Right cardiac atrium (tissue), 5 donors: ENCODE measurements at regions not wholly inside any gene's neighbourhood (a gene's known extent, or its start where the extent isn't known, plus 50 kb on each side); places are given as distances from the start of the nearest gene placed in this dataset.
A peak's percentile ranks its signal among the peaks of the same experiment; 100 is the strongest.
"Not testable (repeated sequence)": the region's sequence is repeated elsewhere in the genome, so short reads cannot be mapped to it uniquely, and the experiment has no call there.

Experiments used
- ATAC-seq, 2 donors: fragments of 200-7000 bp; cut with Tn5 transposase; one replicate each; pipeline versions ENCODE4 v1.8.0 to v1.9.1; 2020; ENCODE audit warnings: moderate library complexity in 2 of 2, mild to moderate bottlenecking in 1 of 2
- DNase-seq, 3 donors: peaks; one replicate each; pipeline ENCODE4 v3.0.0-alpha.2; 2020
- H3K27ac ChIP-seq: one replicate; pipeline ENCODE4 v1.5.1; 2013; ENCODE audit warnings: mild to moderate bottlenecking, low read length, control low read depth, moderate library complexity
- H3K27me3 ChIP-seq: one replicate; pipeline ENCODE4 v1.6.1; 2013; ENCODE audit not compliant: control insufficient read depth, insufficient read depth
- H3K4me1 ChIP-seq: one replicate; pipeline ENCODE4 v1.6.1; 2013; ENCODE audit warnings: low read length; ENCODE audit not compliant: control insufficient read depth, insufficient read depth
- H3K4me3 ChIP-seq: one replicate; pipeline ENCODE4 v1.5.1; 2013; ENCODE audit warnings: low read length, control low read depth
- H3K9me3 ChIP-seq: one replicate; pipeline ENCODE4 v1.6.1; 2013; ENCODE audit warnings: low read length; ENCODE audit not compliant: control insufficient read depth
- WGBS: extraction: QIAGEN DNeasy Blood & Tissue Kit; methylation state at CpG from one replicate; pipeline ENCODE4 v1.1.7; 2013; 5-methylcytosine and 5-hydroxymethylcytosine counted together
- intact Hi-C, 4 donors: fragments of 100-400 bp; cut with DNase I; formaldehyde crosslinking; loops; one replicate each; pipeline versions ENCODE4 v1.11.0 to v1.14.0; 2022 to 2023
- donor health status: healthy with polysubstance abuse.
- donor health status: DM: no; HTN: yes; CAD: no.
- donor health status: DM: no; HTN: no; CAD: no.
- donor health status: DM: no; HTN: yes; CAD: no; lungs with severe emphysema.
- donor health status: DM: yes; HTN: yes; CAD: no.

DNA sequence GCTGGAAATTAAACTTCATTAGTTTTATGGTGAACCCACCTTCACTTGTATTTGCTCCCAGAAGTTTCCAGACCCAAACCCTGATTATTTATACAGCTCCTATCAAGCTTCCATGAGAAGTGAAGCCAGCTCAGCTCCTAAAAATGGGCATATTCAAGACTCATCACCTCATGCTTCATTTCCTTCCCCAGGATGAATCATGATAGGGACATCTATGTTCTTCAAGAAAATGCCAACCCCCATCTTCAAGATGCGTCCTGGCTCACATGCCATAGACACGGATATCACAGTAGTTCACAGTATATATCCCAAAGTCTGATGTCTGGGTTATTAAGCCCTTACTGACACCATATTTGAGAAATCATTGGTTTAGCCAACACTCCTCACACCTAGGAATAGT lies 217.6 kb downstream of the NPR3 start:
- Histone ChIP-seq H3K4me1 (no peaks in the 10 kb centered on the region), H3K27ac (no peak overlapping the region), H3K4me3 (no peak overlapping the region), H3K9me3 (no peaks in the 10 kb centered on the region), H3K27me3 (no peaks in the 10 kb centered on the region)
- intact Hi-C loops, result no loop called here
- ATAC-seq, result no peak
- WGBS, result 97% methylated on average over 2 of the region's 2 CpGs
- DNase-seq, result no peak

- H3K27me3 ChIP-seq, intact Hi-C loops, ATAC-seq, H3K27ac ChIP-seq, H3K4me1 ChIP-seq, H3K4me3 ChIP-seq, DNase-seq, H3K9me3 ChIP-seq: not testable (repeated sequence)
- WGBS, result 86% methylated on average over 1 of the region's 1 CpG
Measured at GRCh38 chr5:32931438-32931837, 220.3 kb downstream of the NPR3 start.

DNA sequence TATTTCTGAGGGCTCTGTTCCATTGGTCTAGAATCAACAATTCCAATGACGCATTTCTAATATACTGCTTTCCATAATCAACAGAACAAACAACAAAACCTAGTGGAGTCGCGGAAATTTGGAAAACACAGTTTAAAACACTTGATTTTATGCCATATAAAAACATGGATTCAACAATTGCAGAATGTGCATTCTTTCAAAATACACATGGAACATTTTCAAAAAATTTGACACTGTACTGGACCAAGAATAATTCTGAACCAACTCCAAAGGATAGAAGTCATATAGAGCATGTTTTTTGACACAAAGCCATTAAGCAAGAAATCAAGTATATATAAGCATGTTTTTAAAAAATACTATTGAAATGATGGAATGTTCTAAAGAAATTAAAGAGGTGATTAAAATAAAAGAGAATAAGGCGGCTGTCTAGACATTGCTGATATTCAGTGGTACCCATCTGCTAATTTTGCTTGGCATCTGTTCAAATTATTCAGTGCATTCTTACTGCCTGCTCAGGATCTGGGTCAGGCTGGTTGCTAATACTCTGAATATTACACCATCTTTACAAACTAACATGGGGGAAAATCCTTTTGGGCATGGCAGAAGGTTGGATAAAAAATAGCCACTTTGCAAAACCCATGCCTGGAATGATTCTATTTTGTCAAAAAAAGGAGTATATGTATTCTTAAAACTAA lies 221.3 kb downstream of the NPR3 start:
- DNase-seq (no peak), ATAC-seq (no peak)
- WGBS, result 45% methylated on average over 4 of the region's 4 CpGs

GRCh38 chr5:32933692-32934091 lies 222.6 kb downstream of the NPR3 start:
- no peaks in the 10 kb centered on the region for H3K27me3 ChIP-seq
- H3K4me3 ChIP-seq, result no peak overlapping the region
- intact Hi-C loops, result no loop called here
- H3K9me3 ChIP-seq, result peaks cover 3% of the 10 kb centered on the region
- WGBS, result 80% methylated on average over 8 of the region's 8 CpGs
- ATAC-seq (no peak), DNase-seq (no peak)
- no peak overlapping the region for H3K27ac ChIP-seq
- H3K4me1 ChIP-seq, result peaks cover 2% of the 10 kb centered on the region

More for the DNA sequence above, 221.3 kb downstream of the NPR3 start:
- Histone ChIP-seq H3K4me3 (no peak overlapping the region), H3K4me1 (peaks cover 2% of the 10 kb centered on the region), H3K27ac (no peak overlapping the region), H3K9me3 (peaks cover 3% of the 10 kb centered on the region), H3K27me3 (no peaks in the 10 kb centered on the region)
- intact Hi-C loops, result no loop called here

GRCh38 chr5:32934529-32934928 lies 223.4 kb downstream of the NPR3 start:
- DNase-seq (no peak), ATAC-seq (no peak)
- intact Hi-C loops, result no loop called here
- WGBS, result 86% methylated on average over 6 of the region's 6 CpGs
- H3K9me3 ChIP-seq, result peaks cover 3% of the 10 kb centered on the region
- H3K27me3 ChIP-seq, result no peaks in the 10 kb centered on the region
- H3K4me1 ChIP-seq, result peaks cover 2% of the 10 kb centered on the region
- no peak overlapping the region for H3K4me3 ChIP-seq
- no peak overlapping the region for H3K27ac ChIP-seq

DNA sequence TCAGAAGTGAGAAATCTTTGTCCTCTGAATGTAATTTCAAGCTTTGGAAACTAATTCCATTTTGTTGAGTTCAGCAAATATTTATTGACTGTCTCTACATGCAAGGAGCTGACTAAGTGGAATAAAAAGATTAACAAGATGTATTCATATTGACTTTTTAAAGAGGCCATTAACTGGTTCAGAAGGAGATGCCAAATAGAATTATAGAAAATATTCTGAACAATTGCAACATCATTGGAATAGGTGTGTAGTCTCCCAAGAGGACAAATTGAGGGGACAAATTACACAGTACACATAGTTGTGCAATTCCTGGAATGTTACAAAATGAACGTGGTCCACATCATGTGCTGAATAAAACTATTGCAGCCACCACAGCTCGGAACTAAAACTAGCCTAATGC lies 224.2 kb downstream of the NPR3 start:
- no peak for DNase-seq
- 66% methylated on average over 2 of the region's 2 CpGs for WGBS
- intact Hi-C loops, result no loop called here
- peaks cover 3% of the 10 kb centered on the region for H3K9me3 ChIP-seq
- no peak overlapping the region for H3K4me3 ChIP-seq
- H3K27me3 ChIP-seq, result no peaks in the 10 kb centered on the region
- peaks cover 2% of the 10 kb centered on the region for H3K4me1 ChIP-seq
- no peak for ATAC-seq
- no peak overlapping the region for H3K27ac ChIP-seq

DNA sequence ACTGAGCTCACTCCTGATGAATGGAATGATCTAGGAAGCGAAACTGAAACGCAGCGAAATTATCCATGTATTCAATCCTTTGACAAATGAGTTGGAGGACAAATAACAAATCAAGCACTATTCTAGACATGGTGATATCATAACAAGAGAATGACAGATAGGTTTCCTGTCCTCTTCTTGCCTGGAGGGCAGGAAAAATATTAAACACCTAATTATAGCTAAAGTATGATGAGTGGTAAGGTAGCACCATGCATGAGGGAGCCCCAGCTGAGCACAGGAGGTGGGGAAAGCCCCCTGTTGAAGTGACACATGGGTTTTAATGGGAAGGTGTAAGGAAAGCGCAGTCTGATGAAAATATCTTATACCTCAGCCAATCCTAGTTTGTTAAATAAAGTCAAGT lies 225.2 kb downstream of the NPR3 start:
- H3K4me3 ChIP-seq, result no peak overlapping the region
- H3K27ac ChIP-seq, result no peak overlapping the region
- H3K9me3 ChIP-seq, result peaks cover 3% of the 10 kb centered on the region
- intact Hi-C loops, result no loop called here
- H3K27me3 ChIP-seq, result no peaks in the 10 kb centered on the region
- WGBS, result 87% methylated on average over 4 of the region's 4 CpGs
- DNase-seq (no peak), ATAC-seq (no peak)
- H3K4me1 ChIP-seq, result peaks cover 2% of the 10 kb centered on the region

- Histone ChIP-seq H3K4me3 (no peak overlapping the region), H3K9me3 (no peaks in the 10 kb centered on the region), H3K27ac (no peak overlapping the region), H3K4me1 (no peaks in the 10 kb centered on the region), H3K27me3 (no peaks in the 10 kb centered on the region)
- DNase-seq (no peak), ATAC-seq (peak in 1 of 2 donors; percentile 89)
- WGBS, result 67% methylated on average over 6 of the region's 6 CpGs
- intact Hi-C loops, result no loop called here
Measured at GRCh38 chr5:32942225-32942989, 231.3 kb downstream of the NPR3 start.

DNA sequence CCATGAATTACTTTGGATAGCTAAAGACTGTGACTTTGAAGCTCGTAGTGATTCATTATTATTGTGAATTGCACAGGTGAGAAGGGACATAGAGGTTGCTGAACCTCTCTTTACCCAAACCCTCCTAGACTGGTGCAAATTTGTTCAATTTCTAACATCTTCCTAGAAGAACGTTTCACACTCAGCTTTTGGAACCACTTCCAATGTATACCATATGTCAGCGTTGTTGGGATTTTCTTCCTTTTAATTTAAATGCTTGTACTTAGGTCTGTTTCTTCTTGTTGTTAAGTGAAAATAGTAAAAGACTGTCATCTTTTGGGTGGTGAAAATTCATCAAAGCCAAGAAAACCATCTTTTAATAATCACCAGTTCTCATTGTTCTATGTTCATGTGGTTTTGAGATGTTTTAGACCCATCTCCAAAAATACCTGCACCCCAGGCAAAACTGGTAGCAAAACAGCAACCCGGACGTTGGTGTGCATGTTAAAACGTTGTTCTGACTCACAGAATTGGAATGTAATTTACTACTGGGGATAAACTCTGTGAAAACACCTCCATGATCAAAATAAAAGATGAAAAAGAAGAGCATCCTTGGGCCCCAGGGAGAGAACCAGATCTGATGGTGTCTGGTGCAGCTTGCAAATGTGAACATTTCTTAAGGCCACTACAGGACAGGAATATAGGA lies 238.3 kb downstream of the NPR3 start:
- Histone ChIP-seq H3K9me3 (no peaks in the 10 kb centered on the region), H3K27ac (no peak overlapping the region), H3K4me3 (no peak overlapping the region), H3K4me1 (no peaks in the 10 kb centered on the region), H3K27me3 (no peaks in the 10 kb centered on the region)
- ATAC-seq (no peak), DNase-seq (no peak)
- 74% methylated on average over 6 of the region's 6 CpGs for WGBS
- intact Hi-C loops, result no loop called here

GRCh38 chr5:32951003-32951402 lies 239.9 kb downstream of the NPR3 start:
- peak in 1 of 2 donors; percentile 79 for ATAC-seq
- H3K27ac ChIP-seq, result no peak overlapping the region
- no peaks in the 10 kb centered on the region for H3K9me3 ChIP-seq

GRCh38 chr5:32951878-32952277 lies 240.8 kb downstream of the NPR3 start:
- no peak for DNase-seq
- Histone ChIP-seq H3K4me3 (no peak overlapping the region), H3K27ac (no peak overlapping the region), H3K9me3 (no peaks in the 10 kb centered on the region), H3K4me1 (no peaks in the 10 kb centered on the region), H3K27me3 (no peaks in the 10 kb centered on the region)
- intact Hi-C loops, result no loop called here
- no peak for ATAC-seq
- WGBS, result 94% methylated on average over 2 of the region's 2 CpGs

More at GRCh38 chr5:32951003-32951402, 239.9 kb downstream of the NPR3 start:
- H3K27me3 ChIP-seq, result no peaks in the 10 kb centered on the region
- peak in 2 of 3 donors; percentile 61 to 64 for DNase-seq
- intact Hi-C loops, result no loop called here
- H3K4me1 ChIP-seq, result no peaks in the 10 kb centered on the region
- H3K4me3 ChIP-seq, result no peak overlapping the region
